Kasumi-1 (cell line): ENCODE measurements at regions not wholly inside any gene's neighbourhood (a gene's known extent, or its start where the extent isn't known, plus 50 kb on each side); places are given as distances from the start of the nearest gene placed in this dataset.
"Not testable (repeated sequence)": the region's sequence is repeated elsewhere in the genome, so short reads cannot be mapped to it uniquely, and the experiment has no call there.

Experiments used
- DNase-seq, 2 experiments: peaks; one replicate each; lab custom pipeline; 2025; lab: John Stamatoyannopoulos, UW

- DNase-seq, result no peak
Observed at GRCh38 chr10:3659203-3659917, 125.6 kb downstream of the KLF6 start.

GRCh38 chr10:3658766-3659165 lies 126.2 kb downstream of the KLF6 start:
- DNase-seq, result no peak

- no peak for DNase-seq
Observed at GRCh38 chr10:3656214-3656613, 128.8 kb downstream of the KLF6 start.

GRCh38 chr10:3655528-3655927 lies 129.5 kb downstream of the KLF6 start:
- peak in 1 of 2 experiments; percentile 17 for DNase-seq

GRCh38 chr10:3654980-3655379 lies 130.0 kb downstream of the KLF6 start:
- peak in 1 of 2 experiments; percentile 42 for DNase-seq

GRCh38 chr10:3654496-3654895 lies 130.5 kb downstream of the KLF6 start:
- DNase-seq, result no peak

- not testable (repeated sequence) for DNase-seq
Observed at GRCh38 chr10:3653303-3653702, 131.7 kb downstream of the KLF6 start.

- no peak for DNase-seq
Observed at GRCh38 chr10:3652886-3653285, 132.1 kb downstream of the KLF6 start.

GRCh38 chr10:3651969-3652653 lies 132.9 kb downstream of the KLF6 start:
- no peak for DNase-seq

GRCh38 chr10:3648576-3648975 lies 136.4 kb downstream of the KLF6 start:
- DNase-seq, result no peak

- no peak for DNase-seq
Observed at GRCh38 chr10:3648170-3648569, 136.8 kb downstream of the KLF6 start.

GRCh38 chr10:3647074-3647473 lies 137.9 kb downstream of the KLF6 start:
- DNase-seq, result no peak

- no peak for DNase-seq
Observed at GRCh38 chr10:3645406-3645805, 139.6 kb downstream of the KLF6 start.

- DNase-seq, result no peak
Observed at GRCh38 chr10:3640816-3641215, 144.2 kb downstream of the KLF6 start.

GRCh38 chr10:3639546-3639945 lies 145.5 kb downstream of the KLF6 start:
- DNase-seq, result no peak

GRCh38 chr10:3636356-3637181 lies 148.4 kb downstream of the KLF6 start:
- DNase-seq, result no peak

GRCh38 chr10:3635697-3636096 lies 149.3 kb downstream of the KLF6 start:
- no peak for DNase-seq

- DNase-seq, result no peak
Observed at GRCh38 chr10:3635211-3635671, 149.8 kb downstream of the KLF6 start.

GRCh38 chr10:3634646-3635045 lies 150.4 kb downstream of the KLF6 start:
- not testable (repeated sequence) for DNase-seq

GRCh38 chr10:3631701-3632330 lies 153.2 kb downstream of the KLF6 start:
- DNase-seq, result no peak

- no peak for DNase-seq
Observed at GRCh38 chr10:3631291-3631690, 153.7 kb downstream of the KLF6 start.
